ENCODE measurements at regions not wholly inside any gene's neighbourhood (a gene's known extent, or its start where the extent isn't known, plus 50 kb on each side); places are given as distances from the start of the nearest gene placed in this dataset.
A peak's percentile ranks its signal among the peaks of the same experiment; 100 is the strongest.

GRCh38 chr6:11951868-11952267 is 60.2 kb upstream of the HIVEP1 start:
- H3K9me3 Mint-ChIP-seq (ENCODE audit: low read depth) = peaks cover 3% of the 10 kb centered on the region

GRCh38 chr6:11950109-11950508 is 62.0 kb upstream of the HIVEP1 start:
- Mint-ChIP-seq H3K4me3 (ENCODE audit: unreplicated experiment) (no peak overlapping the region), H3K4me1 (ENCODE audit: low read depth) (peaks cover 14% of the 10 kb centered on the region), H3K27ac (ENCODE audit: unreplicated experiment) (no peak overlapping the region), H3K9me3 (ENCODE audit: low read depth) (no peaks in the 10 kb centered on the region), H3K36me3 (ENCODE audit: low read depth) (no peaks in the 10 kb centered on the region), H3K27me3 (ENCODE audit: low read depth) (no peaks in the 10 kb centered on the region)
- no peak for DNase-seq (ENCODE audit: low spot score)
- TF ChIP-seq CTCF (IDR thresholded peaks at IDR 0.05) = no peak

More at GRCh38 chr6:11951868-11952267, 60.2 kb upstream of the HIVEP1 start:
- Mint-ChIP-seq H3K27ac (ENCODE audit: unreplicated experiment) (no peak overlapping the region), H3K36me3 (ENCODE audit: low read depth) (no peaks in the 10 kb centered on the region), H3K27me3 (ENCODE audit: low read depth) (no peaks in the 10 kb centered on the region), H3K4me1 (ENCODE audit: low read depth) (peaks cover 14% of the 10 kb centered on the region), H3K4me3 (ENCODE audit: unreplicated experiment) (no peak overlapping the region)
- TF ChIP-seq CTCF (IDR thresholded peaks at IDR 0.05) = no peak
- no peak for DNase-seq (ENCODE audit: low spot score)

- no peaks in the 10 kb centered on the region for H3K36me3 Mint-ChIP-seq (ENCODE audit: low read depth)
- H3K27me3 Mint-ChIP-seq (ENCODE audit: low read depth) = no peaks in the 10 kb centered on the region
- H3K27ac Mint-ChIP-seq (ENCODE audit: unreplicated experiment) = no peak overlapping the region
- no peak for DNase-seq (ENCODE audit: low spot score)
- H3K4me3 Mint-ChIP-seq (ENCODE audit: unreplicated experiment) = no peak overlapping the region
- H3K9me3 Mint-ChIP-seq (ENCODE audit: low read depth) = no peaks in the 10 kb centered on the region
- peaks cover 5% of the 10 kb centered on the region for H3K4me1 Mint-ChIP-seq (ENCODE audit: low read depth)
- TF ChIP-seq CTCF (IDR thresholded peaks at IDR 0.05) = no peak
Observed at GRCh38 chr6:11947575-11947974, 64.5 kb upstream of the HIVEP1 start.

GRCh38 chr6:11947063-11947462 is 65.0 kb upstream of the HIVEP1 start:
- peak; percentile 27 for TF ChIP-seq CTCF (IDR thresholded peaks at IDR 0.05)
- Mint-ChIP-seq H3K27ac (ENCODE audit: unreplicated experiment) (no peak overlapping the region), H3K27me3 (ENCODE audit: low read depth) (no peaks in the 10 kb centered on the region), H3K4me3 (ENCODE audit: unreplicated experiment) (no peak overlapping the region), H3K4me1 (ENCODE audit: low read depth) (peaks cover under 1% of the 10 kb centered on the region), H3K9me3 (ENCODE audit: low read depth) (no peaks in the 10 kb centered on the region), H3K36me3 (ENCODE audit: low read depth) (no peaks in the 10 kb centered on the region)
- no peak for DNase-seq (ENCODE audit: low spot score)

GRCh38 chr6:11944111-11944510 is 68.0 kb upstream of the HIVEP1 start:
- no peaks in the 10 kb centered on the region for H3K36me3 Mint-ChIP-seq (ENCODE audit: low read depth)
- DNase-seq (ENCODE audit: low spot score) = no peak
- no peak for TF ChIP-seq CTCF (IDR thresholded peaks at IDR 0.05)
- H3K4me1 Mint-ChIP-seq (ENCODE audit: low read depth) = no peaks in the 10 kb centered on the region
- H3K9me3 Mint-ChIP-seq (ENCODE audit: low read depth) = no peaks in the 10 kb centered on the region
- no peaks in the 10 kb centered on the region for H3K27me3 Mint-ChIP-seq (ENCODE audit: low read depth)
- H3K4me3 Mint-ChIP-seq (ENCODE audit: unreplicated experiment) = no peak overlapping the region
- H3K27ac Mint-ChIP-seq (ENCODE audit: unreplicated experiment) = no peak overlapping the region

Measured in chondrocyte (in vitro differentiated cells).